ENCODE measurements at regions not wholly inside any gene's neighbourhood (a gene's known extent, or its start where the extent isn't known, plus 50 kb on each side); places are given as distances from the start of the nearest gene placed in this dataset.
"Not testable (repeated sequence)": the region's sequence is repeated elsewhere in the genome, so short reads cannot be mapped to it uniquely, and the experiment has no call there.

DNA sequence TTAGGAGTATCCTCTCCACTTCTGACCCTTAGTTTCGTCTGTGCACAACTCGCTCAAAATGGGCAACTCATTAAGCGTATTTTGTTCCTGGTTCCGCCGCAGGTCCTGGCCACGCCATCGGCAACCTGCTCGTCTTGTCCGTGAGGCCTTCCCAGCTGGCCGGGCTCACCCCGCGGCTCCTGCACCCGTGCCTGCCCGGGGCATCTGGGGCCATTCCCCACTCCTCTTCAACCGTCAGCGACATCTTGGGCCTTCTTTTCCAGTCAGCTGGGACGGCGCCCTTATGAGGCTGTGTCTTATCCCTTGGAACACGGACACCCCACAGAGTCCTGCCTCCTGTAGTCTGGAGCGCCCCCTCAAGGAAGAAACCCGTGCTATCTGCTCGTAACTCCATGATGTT, 271.9 kb upstream of the NRSN1 start:
- not testable (repeated sequence) for TF ChIP-seq CTCF (IDR thresholded peaks at IDR 0.05; ENCODE audit: low read depth, low read length, poor library complexity, severe bottlenecking); EZH2phosphoT487 (IDR thresholded peaks at IDR 0.05; ENCODE audit: borderline replicate concordance, low read length)

Data from DOHH2 (cell line).